Activated B cell treated with CpG ODN at 0.5 μM for 24 hours (primary cell): ENCODE measurements at regions not wholly inside any gene's neighbourhood (a gene's known extent, or its start where the extent isn't known, plus 50 kb on each side); places are given as distances from the start of the nearest gene placed in this dataset.

Experiments used
- ATAC-seq: fragments of 200-7000 bp; cut with Tn5 transposase; one replicate; pipeline ENCODE4 v1.10.0; 2021; ENCODE audit warnings: low read depth, mild to moderate bottlenecking, moderate library complexity
- CTCF ChIA-PET: fragments of 350-600 bp; sonication (Branson Sonifier 250); formaldehyde crosslinking; loops from one replicate; lab custom pipeline; 2021; ENCODE audit warnings: antibody characterized with exemption; lab: Charles Lee
- POLR2A ChIA-PET: fragments of 350-600 bp; sonication (Branson Sonifier 250); formaldehyde crosslinking; loops from one replicate; lab custom pipeline; 2021; ENCODE audit warnings: antibody characterized with exemption; lab: Charles Lee
- DNase-seq: peaks from one replicate; pipeline ENCODE4 v3.0.0; 2022
- H3K27ac Mint-ChIP-seq: one replicate; pipeline ENCODE4 v1.8.0; 2020; ENCODE audit warnings: mixed read lengths
- H3K27me3 Mint-ChIP-seq: one replicate; pipeline ENCODE4 v1.8.0; 2021; ENCODE audit warnings: mixed read lengths
- H3K36me3 Mint-ChIP-seq: one replicate; pipeline ENCODE4 v1.8.0; 2021; ENCODE audit warnings: low read depth, mixed read lengths
- H3K4me1 Mint-ChIP-seq: one replicate; pipeline ENCODE4 v1.8.0; 2021; ENCODE audit warnings: mixed read lengths
- H3K4me3 Mint-ChIP-seq: one replicate; pipeline ENCODE4 v1.8.0; 2020; ENCODE audit warnings: mild to moderate bottlenecking, mixed read lengths
- H3K9me3 Mint-ChIP-seq: one replicate; pipeline ENCODE4 v1.8.0; 2020; ENCODE audit warnings: mixed read lengths
- intact Hi-C: fragments of 100-400 bp; cut with micrococcal nuclease; formaldehyde crosslinking; loops from one replicate; pipeline ENCODE4 v1.15.1; 2024
- TF ChIP-seq, protein P1 (sequence below): fragments of 200-600 bp; IDR thresholded peaks from one replicate; pipeline ENCODE4 v1.8.0; 2022; ENCODE audit warnings: antibody characterized with exemption, mild to moderate bottlenecking

- ATAC-seq (no peak), DNase-seq (no peak)
- H3K27me3 Mint-ChIP-seq, result no peaks in the 10 kb centered on the region
- no peak overlapping the region for H3K4me3 Mint-ChIP-seq
- no peaks in the 10 kb centered on the region for H3K4me1 Mint-ChIP-seq
- TF ChIP-seq, protein P1, sequence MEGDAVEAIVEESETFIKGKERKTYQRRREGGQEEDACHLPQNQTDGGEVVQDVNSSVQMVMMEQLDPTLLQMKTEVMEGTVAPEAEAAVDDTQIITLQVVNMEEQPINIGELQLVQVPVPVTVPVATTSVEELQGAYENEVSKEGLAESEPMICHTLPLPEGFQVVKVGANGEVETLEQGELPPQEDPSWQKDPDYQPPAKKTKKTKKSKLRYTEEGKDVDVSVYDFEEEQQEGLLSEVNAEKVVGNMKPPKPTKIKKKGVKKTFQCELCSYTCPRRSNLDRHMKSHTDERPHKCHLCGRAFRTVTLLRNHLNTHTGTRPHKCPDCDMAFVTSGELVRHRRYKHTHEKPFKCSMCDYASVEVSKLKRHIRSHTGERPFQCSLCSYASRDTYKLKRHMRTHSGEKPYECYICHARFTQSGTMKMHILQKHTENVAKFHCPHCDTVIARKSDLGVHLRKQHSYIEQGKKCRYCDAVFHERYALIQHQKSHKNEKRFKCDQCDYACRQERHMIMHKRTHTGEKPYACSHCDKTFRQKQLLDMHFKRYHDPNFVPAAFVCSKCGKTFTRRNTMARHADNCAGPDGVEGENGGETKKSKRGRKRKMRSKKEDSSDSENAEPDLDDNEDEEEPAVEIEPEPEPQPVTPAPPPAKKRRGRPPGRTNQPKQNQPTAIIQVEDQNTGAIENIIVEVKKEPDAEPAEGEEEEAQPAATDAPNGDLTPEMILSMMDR, result no peak
- ChIA-PET CTCF (no interaction called here), POLR2A (no interaction called here)
- no peak overlapping the region for H3K27ac Mint-ChIP-seq
- intact Hi-C loops, result no loop called here
- H3K36me3 Mint-ChIP-seq, result no peaks in the 10 kb centered on the region
- H3K9me3 Mint-ChIP-seq, result no peaks in the 10 kb centered on the region
These were observed 110.5 kb upstream of the CCDC39 start for GRCh38 chr3:180789774-180790173.

DNA sequence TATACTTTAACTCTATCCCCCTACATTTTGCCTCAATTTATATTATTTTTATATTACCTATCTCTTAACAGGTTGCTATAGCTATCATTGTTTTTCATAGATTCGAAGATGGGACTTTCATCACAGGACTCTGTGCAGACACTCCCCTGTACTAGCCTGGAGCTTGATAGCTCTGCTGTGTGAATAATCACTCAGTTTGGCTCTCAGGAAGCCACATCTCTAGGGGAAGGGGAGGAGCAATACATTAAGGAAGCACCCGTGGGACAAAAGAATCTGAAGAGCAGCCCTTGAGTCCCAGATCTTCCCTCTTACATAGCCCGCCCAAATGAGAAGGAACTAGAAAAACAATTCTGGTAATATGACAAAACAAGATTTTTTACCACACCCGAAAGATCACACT lies 114.3 kb upstream of the FXR1 start:
- Mint-ChIP-seq H3K4me3 (no peak overlapping the region), H3K4me1 (no peaks in the 10 kb centered on the region), H3K27me3 (peaks cover 4% of the 10 kb centered on the region), H3K36me3 (no peaks in the 10 kb centered on the region), H3K27ac (no peak overlapping the region), H3K9me3 (no peaks in the 10 kb centered on the region)
- TF ChIP-seq, protein P1, result no peak
- POLR2A ChIA-PET, result no interaction called here
- ATAC-seq, result no peak
- intact Hi-C loops, result no loop called here
- DNase-seq, result no peak
- CTCF ChIA-PET, result no interaction called here

GRCh38 chr3:180802837-180803236 lies 109.6 kb upstream of the FXR1 start:
- no peaks in the 10 kb centered on the region for H3K9me3 Mint-ChIP-seq
- intact Hi-C loops, result loop anchor here (2.0 to 5.0 kb wide), 2 partner anchors 374 to 1879 kb away; no protein-coding TSS in a partner anchor
- no peaks in the 10 kb centered on the region for H3K4me1 Mint-ChIP-seq
- TF ChIP-seq, protein P1, result no peak
- H3K27ac Mint-ChIP-seq, result no peak overlapping the region
- no peak for ATAC-seq
- ChIA-PET CTCF (interaction anchor here (0.8 kb wide), 1 partner anchor 897 kb away, joined by 3 read pairs; no protein-coding TSS in a partner anchor), POLR2A (no interaction called here)
- H3K36me3 Mint-ChIP-seq, result no peaks in the 10 kb centered on the region
- H3K4me3 Mint-ChIP-seq, result no peak overlapping the region
- H3K27me3 Mint-ChIP-seq, result peaks cover 4% of the 10 kb centered on the region
- DNase-seq, result no peak

GRCh38 chr3:180804916-180805315 lies 107.6 kb upstream of the FXR1 start:
- ChIA-PET CTCF (no interaction called here), POLR2A (no interaction called here)
- H3K27me3 Mint-ChIP-seq, result no peaks in the 10 kb centered on the region
- H3K4me3 Mint-ChIP-seq, result no peak overlapping the region
- H3K9me3 Mint-ChIP-seq, result no peaks in the 10 kb centered on the region
- ATAC-seq (no peak), DNase-seq (no peak)
- no peaks in the 10 kb centered on the region for H3K36me3 Mint-ChIP-seq
- no peaks in the 10 kb centered on the region for H3K4me1 Mint-ChIP-seq
- TF ChIP-seq, protein P1, result no peak
- H3K27ac Mint-ChIP-seq, result no peak overlapping the region
- intact Hi-C loops, result loop anchor here (1.0 to 5.0 kb wide), 2 partner anchors 473 to 1877 kb away; no protein-coding TSS in a partner anchor

DNA sequence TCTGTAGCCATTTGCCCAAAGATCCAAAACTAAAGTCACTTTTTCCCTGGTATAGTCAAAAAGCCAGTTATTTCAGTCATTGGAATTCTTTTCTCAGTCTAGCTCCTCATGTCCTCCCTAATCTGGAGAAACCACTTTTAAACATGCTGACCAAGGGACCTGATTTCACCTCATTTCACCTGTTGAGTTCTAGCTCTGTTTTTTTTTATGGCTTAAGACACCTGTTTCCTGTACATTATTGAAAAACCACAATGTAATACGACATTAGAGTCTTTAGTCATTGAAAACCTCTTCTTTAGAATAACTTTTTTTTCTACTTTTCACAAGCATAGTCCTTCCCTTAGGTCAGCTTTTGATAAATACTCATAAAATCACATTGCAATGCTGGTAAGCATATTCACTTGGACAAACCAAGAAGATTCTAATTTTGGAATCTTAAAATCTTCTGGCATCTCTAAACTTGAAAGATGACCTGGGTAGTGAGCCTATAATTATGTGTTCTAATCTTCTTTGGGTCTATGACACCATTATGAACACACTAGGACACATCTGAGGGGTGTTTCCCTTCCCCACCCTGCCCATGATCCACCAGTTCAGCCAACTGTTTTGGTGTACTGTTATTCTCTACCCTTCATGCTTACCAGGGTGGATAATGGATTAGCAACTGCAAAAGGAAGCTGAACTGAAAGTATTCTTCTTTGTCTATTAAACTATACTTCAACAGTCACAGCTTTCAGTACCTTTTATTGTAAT lies 103.5 kb upstream of the FXR1 start:
- POLR2A ChIA-PET, result no interaction called here
- Mint-ChIP-seq H3K27ac (no peak overlapping the region), H3K27me3 (no peaks in the 10 kb centered on the region), H3K36me3 (no peaks in the 10 kb centered on the region), H3K4me3 (no peak overlapping the region), H3K4me1 (no peaks in the 10 kb centered on the region), H3K9me3 (no peaks in the 10 kb centered on the region)
- TF ChIP-seq, protein P1, result no peak
- ATAC-seq (no peak), DNase-seq (no peak)
- intact Hi-C loops, result no loop called here
- CTCF ChIA-PET, result no interaction called here
